Upper lobe of right lung (tissue), 1 donor: ENCODE measurements at regions not wholly inside any gene's neighbourhood (a gene's known extent, or its start where the extent isn't known, plus 50 kb on each side); places are given as distances from the start of the nearest gene placed in this dataset.

ENCODE experiments used
- ATAC-seq: fragments of 200-7000 bp; cut with Tn5 transposase; one replicate; pipeline ENCODE4 v1.9.1; 2020; ENCODE audit warnings: mild to moderate bottlenecking, moderate library complexity
- DNase-seq: peaks from one replicate; pipeline ENCODE4 v3.0.0-alpha.2; 2020
- H3K27ac ChIP-seq: fragments of 200-600 bp; one replicate; pipeline ENCODE4 v1.8.0; 2022
- H3K27me3 ChIP-seq: fragments of 200-600 bp; one replicate; pipeline ENCODE4 v1.8.0; 2022; ENCODE audit warnings: mild to moderate bottlenecking
- H3K36me3 ChIP-seq: fragments of 200-600 bp; one replicate; pipeline ENCODE4 v1.8.0; 2022
- H3K4me1 ChIP-seq: fragments of 200-600 bp; one replicate; pipeline ENCODE4 v1.8.0; 2022
- H3K4me3 ChIP-seq: fragments of 200-600 bp; one replicate; pipeline ENCODE4 v1.8.0; 2022; ENCODE audit warnings: mild to moderate bottlenecking
- H3K9me3 ChIP-seq: fragments of 200-600 bp; one replicate; pipeline ENCODE4 v1.8.0; 2022
- intact Hi-C: fragments of 100-400 bp; cut with DNase I; formaldehyde crosslinking; loops from one replicate; pipeline ENCODE4 v1.11.0; 2022
- TF ChIP-seq, protein P1 (sequence below): fragments of 200-600 bp; IDR thresholded peaks from one replicate; pipeline ENCODE4 v1.8.0; 2022; ENCODE audit warnings: antibody characterized with exemption
- donor health status: DM: no; HTN: yes; CAD: no; lungs with severe emphysema.

- Histone ChIP-seq H3K4me1 (no peaks in the 10 kb centered on the region), H3K27ac (no peak overlapping the region), H3K4me3 (no peak overlapping the region), H3K27me3 (no peaks in the 10 kb centered on the region), H3K36me3 (no peaks in the 10 kb centered on the region), H3K9me3 (no peaks in the 10 kb centered on the region)
- TF ChIP-seq, protein P1, sequence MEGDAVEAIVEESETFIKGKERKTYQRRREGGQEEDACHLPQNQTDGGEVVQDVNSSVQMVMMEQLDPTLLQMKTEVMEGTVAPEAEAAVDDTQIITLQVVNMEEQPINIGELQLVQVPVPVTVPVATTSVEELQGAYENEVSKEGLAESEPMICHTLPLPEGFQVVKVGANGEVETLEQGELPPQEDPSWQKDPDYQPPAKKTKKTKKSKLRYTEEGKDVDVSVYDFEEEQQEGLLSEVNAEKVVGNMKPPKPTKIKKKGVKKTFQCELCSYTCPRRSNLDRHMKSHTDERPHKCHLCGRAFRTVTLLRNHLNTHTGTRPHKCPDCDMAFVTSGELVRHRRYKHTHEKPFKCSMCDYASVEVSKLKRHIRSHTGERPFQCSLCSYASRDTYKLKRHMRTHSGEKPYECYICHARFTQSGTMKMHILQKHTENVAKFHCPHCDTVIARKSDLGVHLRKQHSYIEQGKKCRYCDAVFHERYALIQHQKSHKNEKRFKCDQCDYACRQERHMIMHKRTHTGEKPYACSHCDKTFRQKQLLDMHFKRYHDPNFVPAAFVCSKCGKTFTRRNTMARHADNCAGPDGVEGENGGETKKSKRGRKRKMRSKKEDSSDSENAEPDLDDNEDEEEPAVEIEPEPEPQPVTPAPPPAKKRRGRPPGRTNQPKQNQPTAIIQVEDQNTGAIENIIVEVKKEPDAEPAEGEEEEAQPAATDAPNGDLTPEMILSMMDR, result no peak
- intact Hi-C loops, result no loop called here
- ATAC-seq (peak; percentile 31), DNase-seq (no peak)
These were observed 136.0 kb upstream of the TNRC6C start for GRCh38 chr17:77822302-77823030.

- DNase-seq (peak; percentile 33), ATAC-seq (no peak)
These were observed 134.3 kb upstream of the TNRC6C start for GRCh38 chr17:77824102-77824779.

DNA sequence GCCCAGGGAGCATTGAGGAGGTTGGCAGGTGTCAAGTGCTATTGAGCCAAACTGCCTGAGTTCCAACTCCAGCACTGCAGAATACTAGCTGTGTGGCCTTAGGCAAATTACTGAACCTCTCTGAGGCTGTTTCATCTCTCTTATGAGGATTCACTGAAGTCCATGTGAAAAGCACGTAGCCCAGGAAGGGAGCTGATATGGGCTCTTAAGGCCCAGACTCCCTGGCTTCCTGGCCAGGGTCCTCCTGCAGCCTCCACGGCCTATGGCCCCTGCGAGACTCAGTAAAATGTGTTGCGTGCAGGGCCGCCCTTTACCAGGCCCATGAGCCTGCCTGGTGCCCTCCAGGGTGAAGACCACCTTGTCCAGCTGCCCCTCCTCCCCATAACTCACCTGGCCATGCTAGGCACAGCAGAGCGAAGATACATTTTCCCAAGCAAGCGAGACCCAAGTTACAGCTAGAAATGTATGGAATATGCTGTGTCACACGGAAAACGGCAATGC lies 133.7 kb upstream of the TNRC6C start:
- no peak for ATAC-seq
- no peaks in the 10 kb centered on the region for H3K36me3 ChIP-seq
- no peak overlapping the region for H3K4me3 ChIP-seq
- TF ChIP-seq, protein P1, result no peak
- DNase-seq, result peak; percentile 34
- H3K27ac ChIP-seq, result no peak overlapping the region
- no peaks in the 10 kb centered on the region for H3K4me1 ChIP-seq
- intact Hi-C loops, result no loop called here
- no peaks in the 10 kb centered on the region for H3K27me3 ChIP-seq
- H3K9me3 ChIP-seq, result no peaks in the 10 kb centered on the region

More at GRCh38 chr17:77824102-77824779, 134.3 kb upstream of the TNRC6C start:
- no peaks in the 10 kb centered on the region for H3K27me3 ChIP-seq
- intact Hi-C loops, result no loop called here
- no peaks in the 10 kb centered on the region for H3K4me1 ChIP-seq
- no peaks in the 10 kb centered on the region for H3K36me3 ChIP-seq
- TF ChIP-seq, protein P1, result no peak
- H3K4me3 ChIP-seq, result no peak overlapping the region
- no peaks in the 10 kb centered on the region for H3K9me3 ChIP-seq
- H3K27ac ChIP-seq, result no peak overlapping the region

- H3K9me3 ChIP-seq, result no peaks in the 10 kb centered on the region
- H3K27ac ChIP-seq, result no peak overlapping the region
- no peaks in the 10 kb centered on the region for H3K27me3 ChIP-seq
- intact Hi-C loops, result no loop called here
- DNase-seq, result peak; percentile 51
- no peaks in the 10 kb centered on the region for H3K36me3 ChIP-seq
- H3K4me3 ChIP-seq, result no peak overlapping the region
- ATAC-seq, result no peak
- TF ChIP-seq, protein P1, result no peak
- H3K4me1 ChIP-seq, result peaks cover 7% of the 10 kb centered on the region
These were observed 132.9 kb upstream of the TNRC6C start for GRCh38 chr17:77825621-77826020.

DNA sequence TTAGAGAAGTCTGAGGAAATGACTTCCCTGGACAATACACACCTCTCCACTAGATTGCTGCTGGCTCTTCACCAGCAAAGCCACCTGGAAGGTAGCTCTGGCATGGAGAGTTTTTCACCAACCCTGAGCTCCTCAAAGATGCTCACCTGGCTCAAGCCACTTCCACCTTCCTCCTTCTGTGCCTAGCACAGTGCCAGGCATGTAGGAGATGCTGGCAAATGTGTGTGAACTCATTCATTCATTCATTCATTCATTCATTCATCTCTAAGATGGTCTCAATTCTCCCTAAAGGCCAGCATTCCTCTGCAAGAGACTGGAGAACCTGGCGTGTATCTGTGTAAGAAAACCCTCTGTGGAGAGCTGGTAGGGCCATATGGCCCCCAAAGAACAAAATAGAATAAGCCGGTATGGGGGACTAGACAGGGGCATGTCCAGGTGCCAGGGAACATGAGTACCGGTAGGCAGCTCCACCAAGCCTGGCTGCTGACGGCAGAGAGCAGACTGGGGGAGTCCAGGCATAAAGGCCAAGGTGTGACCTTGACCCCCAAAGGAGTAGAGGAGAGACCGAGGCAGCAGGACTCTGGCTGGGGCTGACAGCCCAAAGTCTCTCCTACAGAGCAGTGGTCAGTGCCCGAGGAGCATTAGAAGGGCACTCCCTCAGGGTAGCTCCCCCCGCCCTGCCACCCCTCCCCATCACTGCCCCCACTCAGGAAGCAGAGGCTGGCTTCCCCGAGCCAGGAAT lies 132.2 kb upstream of the TNRC6C start:
- no peak for DNase-seq
- intact Hi-C loops, result no loop called here

More for the DNA sequence above, 132.2 kb upstream of the TNRC6C start:
- H3K27ac ChIP-seq, result no peak overlapping the region
- no peaks in the 10 kb centered on the region for H3K9me3 ChIP-seq
- TF ChIP-seq, protein P1, result no peak
- H3K4me3 ChIP-seq, result no peak overlapping the region
- H3K4me1 ChIP-seq, result peaks cover 13% of the 10 kb centered on the region
- no peaks in the 10 kb centered on the region for H3K36me3 ChIP-seq
- no peak for ATAC-seq
- no peaks in the 10 kb centered on the region for H3K27me3 ChIP-seq
